NCI-H2107 (cell line): ENCODE measurements at regions not wholly inside any gene's neighbourhood (a gene's known extent, or its start where the extent isn't known, plus 50 kb on each side); places are given as distances from the start of the nearest gene placed in this dataset.

ENCODE experiments used
- DNase-seq: peaks from one replicate; lab custom pipeline; 2025; lab: John Stamatoyannopoulos, UW

GRCh38 chr2:120898496-120898895 is 162.8 kb downstream of the GLI2 start:
- DNase-seq = no peak

DNA sequence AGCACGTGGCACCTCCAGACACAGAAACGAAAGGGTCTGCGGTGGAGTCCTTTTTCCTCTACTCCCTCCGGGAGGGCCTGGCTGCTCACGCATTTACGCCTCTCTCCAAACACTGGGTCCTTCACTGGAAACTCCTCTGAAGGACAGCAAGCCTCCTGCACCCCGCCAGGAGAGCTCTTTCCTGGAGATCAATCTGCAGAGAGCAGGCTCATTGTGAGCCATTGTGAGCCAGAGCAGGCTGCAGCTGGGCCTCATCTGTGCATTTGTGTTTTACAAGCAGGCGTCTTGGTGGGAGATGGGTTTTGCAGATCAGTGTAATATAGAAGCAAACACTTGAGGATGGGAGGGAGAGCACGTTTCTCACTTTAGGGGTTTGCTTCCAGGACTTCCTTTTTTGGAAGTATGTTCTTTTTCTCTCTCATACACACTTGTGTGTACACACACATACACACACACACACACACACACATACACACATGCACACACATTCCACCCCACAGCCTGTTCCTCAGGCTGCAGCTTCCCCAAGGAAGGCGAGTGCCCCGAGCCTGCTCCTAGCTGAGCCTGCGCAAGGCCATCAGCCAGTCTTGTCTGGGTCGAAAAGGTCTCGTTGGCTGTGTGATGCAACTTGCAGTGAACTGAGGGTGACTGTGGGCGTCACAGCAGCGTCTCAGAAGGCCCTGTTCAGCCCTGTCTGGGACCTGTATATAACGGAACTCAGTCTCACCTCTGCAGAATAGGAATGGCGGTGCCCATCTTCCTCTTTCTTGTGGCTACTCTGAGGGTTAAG is 163.5 kb downstream of the GLI2 start:
- no peak for DNase-seq

- DNase-seq = no peak
Observed at GRCh38 chr2:120899771-120900170, 164.1 kb downstream of the GLI2 start.

GRCh38 chr2:120901201-120901600 is 165.5 kb downstream of the GLI2 start:
- no peak for DNase-seq

- no peak for DNase-seq
Observed at GRCh38 chr2:120902592-120902991, 166.9 kb downstream of the GLI2 start.

- DNase-seq = no peak
Observed at GRCh38 chr2:120904379-120904778, 168.7 kb downstream of the GLI2 start.

DNA sequence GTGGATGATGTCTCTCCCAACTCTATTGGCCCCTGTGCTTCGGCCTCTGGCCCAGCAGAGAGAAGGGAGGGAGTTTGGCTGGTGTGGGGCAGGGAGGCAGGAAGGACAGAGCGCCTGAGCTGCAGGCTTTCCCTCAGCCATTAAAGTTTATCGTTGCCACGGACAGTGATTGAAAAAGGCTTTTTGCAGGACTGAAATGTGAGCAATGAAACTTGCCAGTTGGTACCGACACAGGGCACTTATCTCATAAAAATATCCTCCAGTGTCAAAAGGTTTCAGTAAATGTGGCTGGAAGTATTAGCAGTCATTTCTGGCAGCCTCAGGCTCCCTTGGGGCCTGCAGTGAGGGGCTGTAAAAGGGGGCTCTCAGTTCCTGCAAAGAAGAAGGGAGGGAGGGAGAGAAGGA is 169.2 kb downstream of the GLI2 start:
- DNase-seq = no peak

GRCh38 chr2:120905298-120905697 is 169.6 kb downstream of the GLI2 start:
- DNase-seq = no peak

DNA sequence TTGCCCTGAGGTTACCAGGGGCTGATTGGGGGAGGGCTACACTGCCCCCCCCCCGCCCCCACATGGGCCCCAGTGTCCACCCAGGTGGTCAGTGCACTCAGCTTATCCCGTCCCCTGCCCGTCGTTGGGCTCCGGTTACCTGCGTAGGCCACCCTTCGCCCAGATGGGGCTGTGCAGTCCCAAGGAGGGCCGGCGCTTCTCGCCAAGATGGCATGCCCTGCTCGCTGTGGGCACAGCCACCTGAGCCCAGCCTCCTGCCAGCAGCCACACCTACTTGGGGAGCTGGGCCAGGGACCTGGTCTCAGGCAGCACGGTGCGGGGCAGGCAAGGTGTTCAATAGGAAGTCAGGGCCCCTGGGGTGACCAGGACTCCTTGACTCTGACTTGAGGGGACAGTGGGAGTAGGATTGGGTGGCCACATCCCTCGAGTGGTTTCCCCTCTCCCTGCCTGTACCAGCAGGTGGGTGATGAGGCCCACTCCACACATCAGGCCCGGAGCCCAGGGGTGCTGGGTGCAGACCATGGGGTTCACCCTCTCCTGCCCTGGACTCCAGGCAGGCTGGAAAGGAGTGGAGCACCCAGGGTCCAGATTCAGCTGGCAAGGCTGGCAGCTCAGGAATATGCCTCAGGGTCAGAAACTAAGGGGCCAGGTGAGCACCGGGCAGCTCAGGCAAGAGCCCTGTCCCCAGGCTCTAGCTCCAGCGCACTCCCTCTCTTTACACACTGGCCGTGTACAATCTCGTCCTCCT is 170.3 kb downstream of the GLI2 start:
- DNase-seq = no peak

DNA sequence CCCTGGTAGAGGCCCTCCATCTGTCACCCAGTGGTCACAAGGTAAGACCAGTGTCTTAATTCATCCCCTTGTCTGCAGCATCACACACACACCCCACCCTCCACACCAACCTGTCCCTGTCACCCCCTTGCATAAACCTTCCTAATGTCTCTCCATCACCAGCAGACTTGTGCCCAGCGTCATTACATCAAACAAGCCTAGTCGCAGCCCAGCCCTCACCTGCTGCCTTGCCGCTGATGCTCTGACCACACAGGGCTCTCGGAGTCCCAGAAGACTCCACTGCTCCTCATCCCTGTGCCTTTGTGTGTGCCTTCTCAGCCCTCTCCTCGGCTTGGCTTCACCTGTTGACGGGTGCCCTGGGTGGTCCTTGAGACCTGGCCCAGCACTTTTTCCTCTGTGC is 171.2 kb downstream of the GLI2 start:
- DNase-seq = no peak

GRCh38 chr2:120907822-120908221 is 172.2 kb downstream of the GLI2 start:
- no peak for DNase-seq

DNA sequence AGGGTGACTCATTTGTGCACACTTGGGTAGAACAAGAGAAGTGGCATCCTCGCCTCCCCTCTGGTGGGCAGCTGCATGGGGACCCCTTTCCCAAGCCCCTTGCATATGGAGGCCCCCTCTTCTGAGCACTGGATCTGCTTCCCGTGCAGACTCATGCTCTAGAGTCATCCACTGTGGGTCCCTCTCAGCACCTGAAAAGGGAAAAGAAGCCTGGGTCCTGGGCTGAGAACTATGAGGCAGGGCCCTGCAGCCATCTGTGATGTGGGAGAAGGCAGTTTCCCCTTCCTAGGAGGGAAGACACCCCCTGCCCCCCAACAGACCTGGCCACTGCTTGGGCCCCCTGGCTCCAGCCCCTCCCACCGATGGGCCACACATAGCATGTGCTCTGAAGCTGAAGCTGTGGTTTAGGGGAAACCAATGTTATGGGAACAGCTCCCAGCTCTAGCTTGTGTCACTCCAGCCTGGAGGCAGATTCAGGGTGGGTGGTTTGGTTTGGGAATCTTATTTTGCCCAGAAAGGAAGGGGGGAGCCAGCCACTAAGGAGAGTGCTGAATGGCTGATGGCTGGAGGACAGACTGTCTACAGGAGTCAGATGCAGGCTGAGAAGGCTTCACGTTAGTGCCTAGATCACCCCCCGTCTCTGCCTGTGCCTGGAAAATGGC is 172.8 kb downstream of the GLI2 start:
- DNase-seq = no peak

GRCh38 chr2:120909102-120909501 is 173.4 kb downstream of the GLI2 start:
- DNase-seq = no peak

DNA sequence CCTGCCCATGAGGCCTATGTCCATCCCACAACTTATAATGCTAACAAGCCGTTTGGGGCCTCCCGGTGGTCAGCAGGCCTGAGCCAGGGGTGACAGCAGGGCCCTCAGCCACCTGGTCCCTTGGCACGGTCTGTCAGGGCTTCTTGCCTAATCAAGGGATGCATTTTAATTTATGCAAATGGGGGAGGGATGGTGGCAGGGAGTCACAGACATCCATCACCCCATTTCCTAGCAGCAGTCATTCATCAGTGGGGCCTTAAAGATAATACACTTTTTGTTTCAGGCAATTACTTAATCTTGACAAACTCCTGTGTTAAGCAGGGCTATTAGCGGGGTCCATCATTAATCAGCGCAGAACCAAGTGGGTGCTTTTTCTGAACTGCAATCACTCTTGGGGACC is 174.5 kb downstream of the GLI2 start:
- no peak for DNase-seq

DNA sequence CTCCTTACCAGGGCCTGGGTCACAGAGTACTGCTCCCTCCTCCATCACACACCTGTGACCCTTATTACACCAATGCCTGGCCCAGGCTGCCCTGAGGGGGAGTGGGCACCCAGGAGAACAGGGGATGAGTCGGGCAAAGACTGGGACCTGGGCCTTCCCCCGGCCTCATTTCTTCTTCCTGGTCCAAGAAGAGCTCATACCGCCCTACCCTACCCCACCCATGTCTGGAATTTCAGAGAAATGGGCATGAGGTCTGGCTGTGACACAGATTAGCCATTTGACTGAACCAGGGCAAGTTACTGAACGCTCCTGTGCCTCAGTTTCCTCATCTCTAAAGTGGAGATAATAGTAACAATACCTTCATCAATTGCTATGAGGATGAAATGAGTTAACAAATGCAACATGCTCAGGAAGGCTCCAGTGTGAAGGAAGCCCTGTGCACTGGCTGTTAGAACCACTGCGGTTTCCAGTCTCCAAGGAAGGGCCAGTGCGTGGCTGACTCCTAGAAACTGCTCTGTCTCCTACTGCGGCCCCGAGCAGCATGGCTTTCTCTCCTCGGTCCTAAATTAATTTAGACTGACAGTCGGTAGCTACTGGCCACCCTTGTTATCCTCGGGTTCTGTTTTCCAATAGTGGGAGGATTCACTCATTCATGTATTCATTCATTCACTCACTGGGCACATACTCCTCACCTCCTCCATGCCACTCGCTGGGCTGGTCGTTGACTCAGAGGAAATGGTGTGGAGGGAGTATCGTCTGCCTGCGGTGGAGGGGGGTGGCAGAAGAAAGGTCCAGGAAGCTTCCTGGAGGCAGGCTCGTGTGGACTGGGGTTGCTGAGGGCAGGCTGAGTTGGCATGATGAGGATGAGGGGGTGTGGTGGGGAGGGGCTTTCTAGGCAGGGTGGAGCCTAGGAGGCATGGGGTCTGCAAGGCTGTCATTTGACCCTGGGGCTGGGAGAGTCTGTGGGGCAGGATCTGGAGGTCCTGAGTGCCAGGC is 175.6 kb downstream of the GLI2 start:
- DNase-seq = no peak

- no peak for DNase-seq
Observed at GRCh38 chr2:120912101-120912985, 176.7 kb downstream of the GLI2 start.

GRCh38 chr2:120913972-120914838 is 178.5 kb downstream of the GLI2 start:
- no peak for DNase-seq

GRCh38 chr2:120914839-120915521 is 179.3 kb downstream of the GLI2 start:
- DNase-seq = no peak

GRCh38 chr2:120915670-120916069 is 180.0 kb downstream of the GLI2 start:
- DNase-seq = no peak
